ENCODE measurements at regions not wholly inside any gene's neighbourhood (a gene's known extent, or its start where the extent isn't known, plus 50 kb on each side); places are given as distances from the start of the nearest gene placed in this dataset.

DNA sequence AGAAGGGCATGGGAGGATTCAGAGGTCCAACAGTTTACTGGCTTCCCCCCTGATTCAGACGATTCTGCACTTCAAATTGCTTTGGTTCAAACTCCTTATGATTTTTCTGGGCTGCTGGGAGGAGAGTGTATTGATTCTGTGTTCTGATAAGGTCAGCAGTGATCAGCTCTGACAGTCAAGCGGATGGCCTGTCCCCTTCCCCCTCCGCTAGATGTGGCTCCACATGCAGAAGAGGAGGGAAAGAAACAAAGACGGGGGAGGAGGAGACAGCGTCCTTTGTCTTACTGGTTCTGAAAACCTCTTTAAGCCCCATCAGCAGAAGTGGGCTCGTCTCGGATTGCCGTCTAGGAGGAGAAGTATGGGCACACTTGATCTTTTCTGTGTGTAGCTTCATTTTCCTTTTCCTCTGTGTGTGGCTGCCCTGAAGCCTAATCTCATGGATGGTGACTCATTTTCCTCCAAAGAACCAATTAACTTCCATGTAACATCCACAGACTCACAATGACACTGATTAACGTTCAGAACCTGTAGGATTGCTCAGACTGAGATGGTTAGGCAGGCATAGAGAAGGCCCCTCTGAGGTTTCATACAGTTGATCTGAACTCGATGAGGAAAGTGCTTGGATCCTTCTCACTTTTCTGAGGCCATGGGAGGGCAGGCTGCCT is 162.4 kb upstream of the PPP2R3A start:
- Histone ChIP-seq H3K4me3 (no peak overlapping the region), H3K36me3 (no peaks in the 10 kb centered on the region), H3K27me3 (no peaks in the 10 kb centered on the region), H3K4me1 (no peaks in the 10 kb centered on the region), H3K9me3 (no peaks in the 10 kb centered on the region), H3K27ac (no peak overlapping the region)
- TF ChIP-seq, protein P1, sequence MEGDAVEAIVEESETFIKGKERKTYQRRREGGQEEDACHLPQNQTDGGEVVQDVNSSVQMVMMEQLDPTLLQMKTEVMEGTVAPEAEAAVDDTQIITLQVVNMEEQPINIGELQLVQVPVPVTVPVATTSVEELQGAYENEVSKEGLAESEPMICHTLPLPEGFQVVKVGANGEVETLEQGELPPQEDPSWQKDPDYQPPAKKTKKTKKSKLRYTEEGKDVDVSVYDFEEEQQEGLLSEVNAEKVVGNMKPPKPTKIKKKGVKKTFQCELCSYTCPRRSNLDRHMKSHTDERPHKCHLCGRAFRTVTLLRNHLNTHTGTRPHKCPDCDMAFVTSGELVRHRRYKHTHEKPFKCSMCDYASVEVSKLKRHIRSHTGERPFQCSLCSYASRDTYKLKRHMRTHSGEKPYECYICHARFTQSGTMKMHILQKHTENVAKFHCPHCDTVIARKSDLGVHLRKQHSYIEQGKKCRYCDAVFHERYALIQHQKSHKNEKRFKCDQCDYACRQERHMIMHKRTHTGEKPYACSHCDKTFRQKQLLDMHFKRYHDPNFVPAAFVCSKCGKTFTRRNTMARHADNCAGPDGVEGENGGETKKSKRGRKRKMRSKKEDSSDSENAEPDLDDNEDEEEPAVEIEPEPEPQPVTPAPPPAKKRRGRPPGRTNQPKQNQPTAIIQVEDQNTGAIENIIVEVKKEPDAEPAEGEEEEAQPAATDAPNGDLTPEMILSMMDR (IDR thresholded peaks at IDR 0.05): no peak
- DNase-seq (ENCODE audit: low spot score): no peak

DNA sequence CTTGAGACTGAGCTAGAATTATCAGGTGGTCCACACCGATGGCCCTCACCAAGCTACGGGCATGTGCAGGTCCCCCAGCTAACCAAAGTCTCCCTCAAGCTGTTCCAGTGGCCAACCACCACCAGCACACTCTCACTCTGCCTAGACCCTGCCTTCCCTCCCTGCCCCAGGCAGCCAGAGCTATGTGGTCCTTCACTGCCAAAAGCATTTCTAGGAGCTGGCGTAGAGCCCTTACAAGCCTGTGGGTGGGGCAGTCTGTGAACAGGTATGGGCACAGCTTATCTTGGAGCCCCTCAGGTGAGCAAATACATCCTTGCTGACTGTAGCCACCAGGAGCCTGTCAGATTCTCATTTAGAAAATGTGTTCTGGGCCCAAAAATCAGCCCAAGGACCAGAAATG is 159.8 kb upstream of the PPP2R3A start:
- no peak overlapping the region for H3K4me3 ChIP-seq

DNA sequence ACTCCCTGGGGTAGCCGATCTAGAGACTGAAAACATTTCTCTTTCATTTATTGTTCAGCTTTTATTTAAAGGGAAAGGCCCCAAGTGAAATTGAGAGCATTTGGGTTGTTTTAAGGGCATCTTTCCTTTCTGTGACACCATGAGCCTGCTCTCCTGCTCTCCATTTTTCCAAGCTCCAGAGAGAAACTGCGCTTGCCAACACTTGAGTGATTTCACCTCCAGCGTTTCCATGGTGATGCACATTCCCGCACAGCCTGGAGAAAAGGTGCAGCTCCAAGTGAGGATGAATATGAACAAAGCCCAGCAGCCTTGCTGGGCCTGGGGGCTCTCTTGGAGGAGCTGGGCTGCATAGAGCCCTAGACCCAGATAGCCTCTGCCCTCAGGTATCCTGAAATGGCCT is 159.2 kb upstream of the PPP2R3A start:
- H3K36me3 ChIP-seq: no peaks in the 10 kb centered on the region
- DNase-seq (ENCODE audit: low spot score): no peak
- H3K27ac ChIP-seq: no peak overlapping the region
- no peaks in the 10 kb centered on the region for H3K27me3 ChIP-seq
- H3K4me1 ChIP-seq: no peaks in the 10 kb centered on the region
- TF ChIP-seq, protein P1 (IDR thresholded peaks at IDR 0.05): no peak
- H3K4me3 ChIP-seq: no peak overlapping the region
- no peaks in the 10 kb centered on the region for H3K9me3 ChIP-seq

More for the DNA sequence above, 159.8 kb upstream of the PPP2R3A start:
- no peaks in the 10 kb centered on the region for H3K4me1 ChIP-seq
- no peak overlapping the region for H3K27ac ChIP-seq
- H3K9me3 ChIP-seq: no peaks in the 10 kb centered on the region
- no peaks in the 10 kb centered on the region for H3K27me3 ChIP-seq
- no peak for DNase-seq (ENCODE audit: low spot score)
- no peaks in the 10 kb centered on the region for H3K36me3 ChIP-seq
- TF ChIP-seq, protein P1 (IDR thresholded peaks at IDR 0.05): no peak

DNA sequence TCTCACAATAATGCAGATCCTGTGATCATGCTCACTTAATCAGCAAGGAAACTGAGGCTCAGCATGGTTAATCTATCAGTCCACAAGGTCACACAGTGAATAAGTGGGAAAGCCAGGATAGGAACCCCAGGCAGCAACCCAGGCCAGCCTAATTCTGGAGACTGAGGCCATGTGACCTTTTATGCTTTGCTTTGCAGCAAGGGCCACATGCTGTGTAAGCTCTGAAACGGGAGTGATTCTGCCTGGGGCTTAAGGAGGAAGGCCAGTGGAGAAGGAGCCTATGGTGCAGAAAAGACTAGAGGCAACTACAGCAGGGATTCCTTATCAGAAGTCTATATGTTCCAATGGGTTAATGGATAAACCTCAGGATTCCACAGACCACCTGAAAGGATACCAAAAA is 157.6 kb upstream of the PPP2R3A start:
- no peak overlapping the region for H3K4me3 ChIP-seq
- H3K9me3 ChIP-seq: no peaks in the 10 kb centered on the region
- H3K27ac ChIP-seq: no peak overlapping the region
- DNase-seq (ENCODE audit: low spot score): no peak
- no peaks in the 10 kb centered on the region for H3K27me3 ChIP-seq
- H3K4me1 ChIP-seq: no peaks in the 10 kb centered on the region
- TF ChIP-seq, protein P1 (IDR thresholded peaks at IDR 0.05): no peak
- no peaks in the 10 kb centered on the region for H3K36me3 ChIP-seq

DNA sequence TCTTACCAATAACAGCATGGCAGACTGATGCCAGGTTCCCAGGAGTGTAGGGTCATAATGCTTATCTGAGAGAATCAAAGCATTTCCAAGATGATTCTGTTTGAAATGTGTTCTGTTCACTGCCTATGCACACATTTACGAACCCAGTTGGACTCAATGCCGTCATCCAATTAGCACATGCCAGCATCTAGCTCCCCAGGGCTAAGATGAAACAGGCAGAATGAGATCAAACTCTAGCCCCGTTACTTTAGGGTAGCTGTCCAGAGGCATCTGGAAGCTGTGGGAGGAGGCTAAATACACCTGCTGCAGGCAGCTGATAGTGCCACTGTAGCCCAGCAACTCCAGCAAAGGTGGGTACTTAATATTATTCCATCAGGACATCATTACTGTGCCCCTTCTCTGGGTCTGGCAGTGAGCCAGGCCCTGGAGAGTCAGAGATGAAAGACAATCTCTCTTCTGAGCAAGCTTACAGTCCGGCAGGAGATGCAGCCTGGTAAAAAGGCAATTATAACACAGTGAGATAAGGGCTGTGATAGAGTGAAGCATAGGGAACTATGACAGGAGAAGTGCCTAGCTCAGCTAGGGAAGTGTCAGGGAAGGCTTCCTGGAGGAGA is 156.4 kb upstream of the PPP2R3A start:
- TF ChIP-seq, protein P1 (IDR thresholded peaks at IDR 0.05): no peak
- Histone ChIP-seq H3K4me1 (no peaks in the 10 kb centered on the region), H3K4me3 (no peak overlapping the region), H3K9me3 (no peaks in the 10 kb centered on the region), H3K27ac (no peak overlapping the region), H3K27me3 (no peaks in the 10 kb centered on the region), H3K36me3 (no peaks in the 10 kb centered on the region)
- DNase-seq (ENCODE audit: low spot score): no peak

DNA sequence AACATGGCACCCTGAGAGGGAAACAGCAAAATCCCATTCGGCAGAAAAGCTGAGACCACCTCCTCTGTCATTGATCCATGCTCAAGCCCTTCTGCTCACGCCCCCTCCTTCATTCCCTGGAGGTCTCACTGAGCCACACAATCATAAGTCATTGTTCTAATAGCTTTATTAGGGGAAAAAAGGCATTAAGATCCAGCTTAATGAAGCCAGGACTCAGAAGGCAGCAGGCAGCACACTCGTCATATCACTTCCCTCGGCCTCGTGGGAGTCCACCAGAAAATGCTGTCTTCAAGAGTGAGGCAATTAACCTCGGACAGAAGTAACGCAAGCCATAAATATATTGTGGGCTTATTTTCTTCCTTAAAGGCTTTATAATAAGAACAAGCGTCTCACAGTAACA is 153.9 kb upstream of the PPP2R3A start:
- Histone ChIP-seq H3K36me3 (no peaks in the 10 kb centered on the region), H3K27ac (no peak overlapping the region), H3K27me3 (no peaks in the 10 kb centered on the region), H3K4me1 (no peaks in the 10 kb centered on the region), H3K4me3 (no peak overlapping the region), H3K9me3 (no peaks in the 10 kb centered on the region)
- DNase-seq (ENCODE audit: low spot score): no peak
- TF ChIP-seq, protein P1 (IDR thresholded peaks at IDR 0.05): no peak

All from right atrium auricular region (tissue), 2 donors.